ENCODE measurements at regions not wholly inside any gene's neighbourhood (a gene's known extent, or its start where the extent isn't known, plus 50 kb on each side); places are given as distances from the start of the nearest gene placed in this dataset.
"Not testable (repeated sequence)": the region's sequence is repeated elsewhere in the genome, so short reads cannot be mapped to it uniquely, and the experiment has no call there.

DNA sequence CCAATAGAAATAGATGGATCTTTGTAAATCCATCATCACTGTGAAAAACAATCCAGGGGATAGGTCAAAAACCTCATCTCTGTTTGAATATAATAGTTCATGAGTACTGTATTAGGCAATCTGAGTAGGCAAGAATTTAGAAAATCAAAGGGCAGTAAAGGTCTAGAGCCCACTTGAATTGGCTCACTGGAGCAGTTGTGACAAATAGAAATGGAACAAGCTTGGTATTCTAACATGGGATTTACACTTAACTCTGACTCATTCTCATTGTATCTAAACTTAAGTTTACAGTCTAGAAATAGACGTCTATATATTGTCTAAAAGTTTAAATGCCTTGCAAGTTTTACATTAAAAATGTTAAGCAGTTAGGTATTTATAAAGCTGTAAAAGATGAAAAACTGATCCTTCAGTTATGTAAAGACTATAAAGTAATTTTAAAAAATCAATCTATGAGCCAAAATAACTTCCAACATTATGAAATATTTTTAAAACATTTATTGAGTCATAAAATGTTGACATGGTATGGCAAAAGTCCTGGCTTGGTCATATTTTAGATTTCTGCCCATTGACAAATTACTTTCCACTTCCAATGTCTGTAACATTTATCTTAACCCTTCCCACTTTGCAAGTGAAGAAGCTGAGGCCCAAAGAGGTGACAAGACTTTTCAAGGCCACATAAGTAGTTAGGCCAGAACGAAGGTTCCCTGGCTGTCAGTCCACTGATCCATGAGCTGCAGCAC lies 203.7 kb upstream of the NREP start:
- H3K27me3 ChIP-seq: no peaks in the 10 kb centered on the region
- H3K9me3 ChIP-seq: no peaks in the 10 kb centered on the region
- H3K4me3 ChIP-seq: no peak overlapping the region
- intact Hi-C loops (cut with DNase I; ENCODE audit: low total_unique reads): no loop called here
- no peaks in the 10 kb centered on the region for H3K4me1 ChIP-seq
- no peak overlapping the region for H3K27ac ChIP-seq
- no peaks in the 10 kb centered on the region for H3K36me3 ChIP-seq
- TF ChIP-seq, protein P1, sequence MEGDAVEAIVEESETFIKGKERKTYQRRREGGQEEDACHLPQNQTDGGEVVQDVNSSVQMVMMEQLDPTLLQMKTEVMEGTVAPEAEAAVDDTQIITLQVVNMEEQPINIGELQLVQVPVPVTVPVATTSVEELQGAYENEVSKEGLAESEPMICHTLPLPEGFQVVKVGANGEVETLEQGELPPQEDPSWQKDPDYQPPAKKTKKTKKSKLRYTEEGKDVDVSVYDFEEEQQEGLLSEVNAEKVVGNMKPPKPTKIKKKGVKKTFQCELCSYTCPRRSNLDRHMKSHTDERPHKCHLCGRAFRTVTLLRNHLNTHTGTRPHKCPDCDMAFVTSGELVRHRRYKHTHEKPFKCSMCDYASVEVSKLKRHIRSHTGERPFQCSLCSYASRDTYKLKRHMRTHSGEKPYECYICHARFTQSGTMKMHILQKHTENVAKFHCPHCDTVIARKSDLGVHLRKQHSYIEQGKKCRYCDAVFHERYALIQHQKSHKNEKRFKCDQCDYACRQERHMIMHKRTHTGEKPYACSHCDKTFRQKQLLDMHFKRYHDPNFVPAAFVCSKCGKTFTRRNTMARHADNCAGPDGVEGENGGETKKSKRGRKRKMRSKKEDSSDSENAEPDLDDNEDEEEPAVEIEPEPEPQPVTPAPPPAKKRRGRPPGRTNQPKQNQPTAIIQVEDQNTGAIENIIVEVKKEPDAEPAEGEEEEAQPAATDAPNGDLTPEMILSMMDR (IDR thresholded peaks at IDR 0.05): no peak
- no peak for TF ChIP-seq POLR2AphosphoS5 (IDR thresholded peaks at IDR 0.05)
- TF ChIP-seq POLR2A (IDR thresholded peaks at IDR 0.05): no peak
- no peak for DNase-seq (ENCODE audit: low spot score in 2 of 2)

DNA sequence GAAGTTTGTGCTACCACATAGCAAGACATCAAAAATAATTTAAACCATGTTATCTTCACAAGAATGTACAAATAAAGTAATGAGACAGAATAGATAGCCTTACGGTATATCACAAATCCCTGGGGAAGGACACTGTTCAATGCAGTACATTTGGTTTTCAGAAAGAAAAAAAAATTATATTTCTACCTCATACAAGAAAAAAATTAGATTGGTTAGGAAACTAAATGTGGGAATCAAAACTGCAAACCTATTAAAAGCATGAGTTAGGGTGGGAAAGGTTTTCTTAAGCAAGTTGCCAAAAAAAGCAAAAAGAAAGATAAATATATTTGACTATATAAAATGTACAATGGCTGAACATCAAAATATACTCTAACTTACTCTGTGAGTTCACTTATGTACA lies 201.9 kb upstream of the NREP start:
- TF ChIP-seq, protein P1 (IDR thresholded peaks at IDR 0.05): no peak
- H3K27me3 ChIP-seq: no peaks in the 10 kb centered on the region
- no peaks in the 10 kb centered on the region for H3K9me3 ChIP-seq
- DNase-seq (ENCODE audit: low spot score in 2 of 2): no peak
- no peaks in the 10 kb centered on the region for H3K36me3 ChIP-seq
- intact Hi-C loops (cut with DNase I; ENCODE audit: low total_unique reads): no loop called here
- no peaks in the 10 kb centered on the region for H3K4me1 ChIP-seq
- H3K4me3 ChIP-seq: no peak overlapping the region
- no peak overlapping the region for H3K27ac ChIP-seq

DNA sequence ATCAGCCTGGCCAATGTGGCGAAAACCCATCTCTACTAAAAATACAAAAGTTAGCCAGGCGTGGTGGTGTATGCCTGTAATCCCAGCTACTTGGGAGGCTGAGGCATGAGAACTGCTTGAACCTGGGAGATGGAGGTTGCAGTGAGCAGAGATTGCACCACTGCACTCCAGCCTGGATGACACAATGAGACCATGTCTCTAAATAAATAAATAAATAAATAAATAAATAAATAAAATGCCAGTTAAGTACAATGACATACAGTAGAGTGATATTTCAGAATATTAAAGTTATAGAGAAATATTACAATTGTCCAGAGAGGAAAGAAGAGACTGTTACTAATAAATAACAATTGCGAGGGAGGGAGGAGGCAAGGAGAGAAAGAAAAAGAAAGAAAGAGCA lies 199.8 kb upstream of the NREP start:
- H3K9me3 ChIP-seq; H3K36me3 ChIP-seq; intact Hi-C loops (cut with DNase I; ENCODE audit: low total_unique reads); DNase-seq (ENCODE audit: low spot score in 2 of 2); H3K4me3 ChIP-seq; H3K4me1 ChIP-seq; H3K27ac ChIP-seq; H3K27me3 ChIP-seq: not testable (repeated sequence)

DNA sequence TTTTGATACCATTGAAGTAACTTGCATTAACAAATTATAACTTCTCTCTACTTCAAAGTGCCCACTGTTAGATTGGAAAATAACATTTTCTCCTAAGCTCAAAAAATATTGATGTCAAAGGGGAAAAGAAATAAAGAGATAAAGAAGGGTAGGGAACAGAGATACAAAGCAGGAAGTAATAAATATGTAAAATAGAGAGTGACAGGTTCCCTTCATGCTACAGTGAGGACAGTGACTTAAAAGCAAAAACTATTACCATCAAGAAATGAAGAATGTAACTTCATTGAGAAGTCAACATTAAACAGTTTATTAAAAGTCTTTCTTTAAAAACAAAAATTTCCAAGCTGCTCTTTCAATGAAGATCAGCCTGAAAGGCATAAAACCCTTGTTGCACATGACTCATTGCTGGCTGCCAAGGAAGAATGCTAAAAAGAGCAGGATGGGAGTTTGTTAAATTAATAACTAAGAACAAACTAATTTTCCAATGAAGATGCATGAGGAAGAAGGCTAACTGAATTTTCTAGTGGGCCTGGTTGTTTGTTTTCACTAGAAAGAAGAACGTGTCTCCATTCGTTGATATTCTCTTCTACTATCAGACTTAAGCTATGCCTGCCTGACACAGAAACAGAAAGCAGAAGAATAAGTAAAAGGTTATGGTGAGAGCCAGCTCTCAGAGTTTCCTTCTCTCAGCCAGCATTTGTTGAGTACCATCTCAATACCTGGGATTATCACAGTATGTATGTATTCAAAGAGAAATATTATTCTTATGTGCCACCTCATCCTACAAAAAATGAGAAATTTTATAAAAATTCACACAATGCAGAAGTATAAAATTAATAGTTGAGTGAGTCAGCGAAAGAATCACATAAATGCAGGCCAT lies 197.8 kb upstream of the NREP start:
- Histone ChIP-seq H3K27me3 (no peaks in the 10 kb centered on the region), H3K36me3 (no peaks in the 10 kb centered on the region), H3K9me3 (no peaks in the 10 kb centered on the region), H3K4me1 (no peaks in the 10 kb centered on the region), H3K4me3 (no peak overlapping the region), H3K27ac (no peak overlapping the region)
- no peak for DNase-seq (ENCODE audit: low spot score in 2 of 2)
- TF ChIP-seq POLR2AphosphoS5 (IDR thresholded peaks at IDR 0.05) (no peak), POLR2A (IDR thresholded peaks at IDR 0.05) (no peak)
- TF ChIP-seq, protein P1 (IDR thresholded peaks at IDR 0.05): no peak
- intact Hi-C loops (cut with DNase I; ENCODE audit: low total_unique reads): loop anchor here (5.0 kb wide), 1 partner anchor 1818 kb away; no protein-coding TSS in a partner anchor

DNA sequence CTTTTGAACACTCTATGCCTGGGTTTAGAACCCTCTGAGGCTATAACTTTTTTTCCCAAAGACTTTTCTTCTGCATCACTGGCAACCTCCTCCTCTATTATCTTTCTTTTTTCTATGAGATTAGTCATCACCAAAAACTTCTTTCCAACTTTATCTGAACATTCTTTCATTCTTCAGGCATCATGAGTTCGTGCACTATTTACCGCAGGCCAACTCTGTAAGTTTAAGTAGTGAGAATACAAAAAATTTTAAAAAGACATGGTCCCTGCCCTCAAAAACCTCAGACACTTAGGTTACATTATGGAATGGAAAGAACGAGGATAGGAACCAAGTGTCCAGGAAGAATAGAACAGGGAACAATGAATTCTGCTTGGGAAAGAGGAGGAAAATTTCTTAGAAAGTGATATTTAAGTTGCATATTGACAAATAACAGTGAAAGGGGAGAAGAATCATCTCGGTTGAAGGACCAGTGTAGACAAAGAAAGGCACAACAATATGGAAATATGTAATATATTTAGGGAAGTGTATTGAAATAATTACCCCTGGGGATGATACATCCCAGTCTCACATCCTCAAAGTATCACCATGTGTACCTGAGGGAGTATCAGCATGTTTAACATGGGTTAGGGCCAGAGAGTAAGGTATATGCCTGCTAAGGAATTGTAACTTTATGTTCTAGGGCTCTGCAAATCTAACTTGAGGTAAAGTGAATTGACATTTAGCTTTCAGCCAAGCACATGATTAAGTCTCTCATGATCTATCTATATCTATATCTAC lies 196.5 kb upstream of the NREP start:
- intact Hi-C loops (cut with DNase I; ENCODE audit: low total_unique reads): loop anchor here (5.0 kb wide), 1 partner anchor 1819 kb away; no protein-coding TSS in a partner anchor
- Histone ChIP-seq H3K4me1 (no peaks in the 10 kb centered on the region), H3K27me3 (no peaks in the 10 kb centered on the region), H3K27ac (no peak overlapping the region), H3K9me3 (no peaks in the 10 kb centered on the region), H3K36me3 (no peaks in the 10 kb centered on the region), H3K4me3 (no peak overlapping the region)
- TF ChIP-seq, protein P1 (IDR thresholded peaks at IDR 0.05): no peak
- TF ChIP-seq POLR2A (IDR thresholded peaks at IDR 0.05): no peak
- TF ChIP-seq POLR2AphosphoS5 (IDR thresholded peaks at IDR 0.05): no peak
- DNase-seq (ENCODE audit: low spot score in 2 of 2): no peak
